ENCODE measurements at regions not wholly inside any gene's neighbourhood (a gene's known extent, or its start where the extent isn't known, plus 50 kb on each side); places are given as distances from the start of the nearest gene placed in this dataset.
"Not testable (repeated sequence)": the region's sequence is repeated elsewhere in the genome, so short reads cannot be mapped to it uniquely, and the experiment has no call there.

DNA sequence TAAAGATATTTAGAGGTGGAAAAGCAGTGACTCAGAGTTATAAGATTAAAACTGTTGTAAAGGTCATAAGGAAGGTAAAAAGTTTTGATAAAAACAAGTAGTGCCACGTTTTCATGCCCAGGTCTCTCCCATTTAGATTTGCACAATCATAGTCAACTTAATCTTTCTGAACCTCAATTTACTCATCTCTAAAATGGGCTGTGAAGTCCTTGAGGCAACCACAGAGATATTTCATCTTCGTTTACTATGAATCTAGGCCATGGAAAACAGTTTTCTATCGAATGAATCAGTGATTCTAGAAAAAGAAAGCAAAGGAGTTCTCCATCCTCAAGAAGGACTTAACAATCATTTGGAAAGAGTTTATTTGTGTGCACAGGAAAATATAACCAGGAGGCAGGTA is 190.2 kb downstream of the EDN1 start:
- DNase-seq = no peak

GRCh38 chr6:12481292-12481691 is 191.1 kb downstream of the EDN1 start:
- no peak for DNase-seq

DNA sequence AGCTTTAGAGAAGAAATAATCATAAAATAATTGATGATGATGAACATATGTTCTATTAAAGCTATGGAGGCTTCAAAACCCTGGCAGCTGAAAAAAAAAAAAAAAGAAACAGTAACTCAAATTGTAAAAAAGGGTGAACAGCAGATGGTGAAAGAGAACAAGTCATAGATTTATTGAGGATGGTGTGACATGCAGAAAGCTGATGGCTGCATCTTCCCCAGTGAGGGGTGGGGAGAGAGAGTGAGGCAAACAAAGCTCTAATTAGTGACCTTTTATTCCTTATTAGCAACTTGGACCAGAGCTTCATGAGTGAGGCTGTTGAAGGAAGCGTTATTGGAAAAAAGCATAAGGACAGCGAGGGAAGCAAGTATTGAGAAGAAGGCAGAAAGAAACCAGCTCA is 191.7 kb downstream of the EDN1 start:
- DNase-seq = no peak

GRCh38 chr6:12482386-12483375 is 192.5 kb downstream of the EDN1 start:
- no peak for DNase-seq

GRCh38 chr6:12483712-12484111 is 193.6 kb downstream of the EDN1 start:
- no peak for DNase-seq

DNA sequence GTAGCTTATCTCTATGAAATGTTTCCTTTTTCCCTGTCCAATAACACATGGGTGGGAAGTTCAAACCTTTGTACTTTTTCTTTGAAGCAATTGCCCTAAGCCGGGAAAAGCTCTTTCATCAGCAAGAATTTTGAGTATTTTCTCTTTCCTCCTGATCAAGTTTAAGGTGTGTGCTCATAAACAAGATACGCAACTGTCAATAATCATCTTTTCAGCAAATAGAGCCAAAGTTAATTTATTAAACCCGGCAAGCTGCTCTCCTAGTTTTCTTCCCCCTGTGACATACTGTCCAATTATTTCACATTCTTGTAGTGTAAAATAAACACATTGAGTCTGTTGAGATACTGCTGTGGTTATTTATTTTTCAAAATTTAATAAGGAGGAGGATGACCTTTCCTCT is 194.4 kb downstream of the EDN1 start:
- DNase-seq = no peak

GRCh38 chr6:12485226-12485764 is 195.1 kb downstream of the EDN1 start:
- no peak for DNase-seq

DNA sequence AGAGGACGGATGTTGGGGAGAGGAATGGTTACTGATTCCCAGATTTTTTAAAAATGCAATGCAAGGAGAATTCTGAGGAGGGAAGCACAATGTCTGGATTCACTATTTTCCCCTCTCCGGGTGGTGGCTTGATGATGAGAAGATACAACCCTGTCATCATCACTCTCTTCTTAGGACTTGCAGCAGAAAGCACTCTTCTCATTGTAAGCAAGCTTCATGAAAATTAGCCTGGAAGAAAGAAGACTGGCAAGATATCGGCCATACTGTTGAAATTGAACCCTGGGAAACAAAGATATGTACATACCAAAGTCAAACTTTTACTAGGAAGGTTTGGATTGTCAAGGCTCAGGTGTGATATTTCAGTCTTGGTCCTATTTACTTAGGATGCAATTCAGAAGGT is 195.7 kb downstream of the EDN1 start:
- no peak for DNase-seq

GRCh38 chr6:12490351-12490903 is 200.3 kb downstream of the EDN1 start:
- DNase-seq = no peak

DNA sequence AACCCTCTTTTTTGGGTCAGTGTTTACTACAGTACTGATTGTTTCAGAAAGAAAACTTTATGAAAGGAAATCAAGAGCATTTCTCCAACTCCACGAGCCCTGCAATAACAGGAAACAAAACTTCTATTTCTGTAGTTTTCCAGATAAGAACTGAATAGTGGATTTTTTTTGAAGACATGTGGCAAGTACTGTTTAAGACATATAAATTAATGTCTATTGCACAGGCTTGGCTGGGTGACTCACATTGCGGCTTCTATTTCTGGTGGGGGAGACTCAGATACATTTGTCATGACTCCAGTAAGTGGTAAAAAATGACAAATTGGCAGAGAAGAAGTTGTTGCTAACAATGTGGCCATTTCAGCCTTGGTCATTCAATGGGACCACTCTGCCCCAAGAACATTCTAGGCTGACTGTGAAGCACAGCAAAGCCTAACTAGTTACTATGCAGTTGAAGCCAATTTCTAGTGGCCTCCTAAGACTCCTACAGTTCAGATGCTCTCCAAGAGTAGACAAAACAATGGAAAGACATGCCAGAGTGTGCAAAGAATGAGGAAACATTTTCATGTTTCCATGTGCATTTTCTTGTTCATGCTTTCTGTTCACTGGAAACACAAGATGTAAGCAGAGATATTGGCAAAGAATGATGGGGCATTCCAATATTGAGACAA is 200.9 kb downstream of the EDN1 start:
- DNase-seq = no peak

- not testable (repeated sequence) for DNase-seq
Observed at GRCh38 chr6:12492929-12493328, 202.8 kb downstream of the EDN1 start.

DNA sequence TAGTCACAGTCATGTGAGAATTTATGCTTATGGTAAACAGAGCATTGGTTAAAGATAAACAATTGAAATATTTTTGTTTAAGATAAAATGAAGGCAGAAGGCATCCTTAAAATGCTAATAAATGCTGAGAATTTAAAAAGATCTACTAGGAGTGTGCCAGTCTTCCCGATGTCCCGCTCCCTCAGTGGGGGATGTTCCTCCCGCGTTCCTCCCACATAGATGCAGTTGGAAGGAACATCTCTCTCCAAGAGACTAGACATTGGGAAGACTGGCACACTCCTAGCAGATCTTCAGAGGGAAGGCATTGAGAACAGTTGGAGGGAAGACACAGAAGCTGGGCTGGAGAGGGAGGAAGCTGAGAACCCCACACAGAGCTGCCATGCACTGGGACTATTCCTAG is 203.3 kb downstream of the EDN1 start:
- DNase-seq = no peak

DNA sequence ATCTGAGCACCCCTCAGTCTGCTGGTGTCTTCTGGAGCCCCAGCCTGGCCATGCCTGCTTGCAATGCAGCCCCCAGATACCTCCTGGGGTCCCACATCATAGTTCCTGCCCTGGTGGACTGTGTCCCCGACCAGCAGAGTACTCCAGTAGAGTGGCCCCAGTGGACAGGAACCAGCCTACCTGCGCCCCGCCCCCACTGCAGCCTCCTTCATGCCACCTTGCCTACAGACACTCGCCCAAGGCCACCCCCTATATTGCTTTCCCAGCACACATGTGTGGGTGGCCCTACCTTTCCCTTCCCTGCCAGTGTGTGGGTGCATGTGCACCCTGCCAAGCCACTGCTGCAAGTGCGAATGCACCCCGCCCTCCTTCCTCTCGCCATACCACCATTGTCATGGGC is 204.0 kb downstream of the EDN1 start:
- no peak for DNase-seq

DNA sequence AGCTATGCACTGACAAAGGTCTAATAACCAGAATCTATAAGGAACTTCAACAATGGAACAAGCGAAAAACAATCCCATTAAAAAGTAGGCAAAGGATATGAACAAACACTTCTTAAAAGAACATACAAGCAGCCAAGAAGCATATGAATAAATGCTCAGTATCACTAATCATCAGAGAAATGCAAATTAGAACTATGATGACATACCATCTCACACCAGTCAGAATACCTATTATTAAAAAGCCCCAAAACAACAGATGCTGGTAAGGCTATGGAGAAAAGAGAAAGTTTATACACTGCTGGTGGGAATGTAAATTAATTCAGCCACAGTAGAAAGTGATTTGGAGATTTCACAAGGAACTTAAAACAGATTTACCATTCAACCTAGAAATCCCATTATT is 211.8 kb downstream of the EDN1 start:
- DNase-seq = no peak

GRCh38 chr6:12504325-12504966 is 212.1 kb upstream of the PHACTR1 start:
- no peak for DNase-seq

- no peak for DNase-seq
Observed at GRCh38 chr6:12505486-12505885, 211.1 kb upstream of the PHACTR1 start.

GRCh38 chr6:12506159-12506558 is 210.4 kb upstream of the PHACTR1 start:
- DNase-seq = no peak

DNA sequence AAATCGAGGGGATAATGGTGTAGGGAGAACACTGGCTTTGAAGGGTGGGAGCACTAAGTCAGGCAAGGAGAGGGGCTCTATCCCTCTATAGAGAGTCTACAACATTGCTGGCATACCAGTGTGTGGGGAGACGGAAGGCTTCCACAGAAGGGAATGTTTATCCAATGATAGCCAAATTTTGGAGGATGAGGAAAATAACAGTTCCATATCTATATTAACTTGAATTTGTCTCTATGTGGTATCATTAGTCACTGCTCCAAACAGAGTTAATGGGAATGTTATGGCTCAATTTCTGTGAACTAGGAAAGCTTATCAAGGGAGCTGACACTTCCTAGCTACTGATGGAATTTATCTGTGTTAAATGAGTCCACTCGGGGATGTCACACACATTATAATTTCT is 208.9 kb upstream of the PHACTR1 start:
- DNase-seq = no peak

- DNase-seq = no peak
Observed at GRCh38 chr6:12508553-12508952, 208.0 kb upstream of the PHACTR1 start.

GRCh38 chr6:12509060-12509459 is 207.5 kb upstream of the PHACTR1 start:
- no peak for DNase-seq

GRCh38 chr6:12516070-12516469 is 200.5 kb upstream of the PHACTR1 start:
- DNase-seq = no peak

GRCh38 chr6:12522347-12522746 is 194.2 kb upstream of the PHACTR1 start:
- no peak for DNase-seq

- no peak for DNase-seq
Observed at GRCh38 chr6:12523726-12524125, 192.8 kb upstream of the PHACTR1 start.
